Germinal center (tissue), 1 donor: ENCODE measurements at regions not wholly inside any gene's neighbourhood (a gene's known extent, or its start where the extent isn't known, plus 50 kb on each side); places are given as distances from the start of the nearest gene placed in this dataset.

ENCODE experiments used
- DNase-seq: peaks from one replicate; pipeline ENCODE4 v3.0.0; 2012; ENCODE audit warnings: mixed read lengths, low spot score

DNA sequence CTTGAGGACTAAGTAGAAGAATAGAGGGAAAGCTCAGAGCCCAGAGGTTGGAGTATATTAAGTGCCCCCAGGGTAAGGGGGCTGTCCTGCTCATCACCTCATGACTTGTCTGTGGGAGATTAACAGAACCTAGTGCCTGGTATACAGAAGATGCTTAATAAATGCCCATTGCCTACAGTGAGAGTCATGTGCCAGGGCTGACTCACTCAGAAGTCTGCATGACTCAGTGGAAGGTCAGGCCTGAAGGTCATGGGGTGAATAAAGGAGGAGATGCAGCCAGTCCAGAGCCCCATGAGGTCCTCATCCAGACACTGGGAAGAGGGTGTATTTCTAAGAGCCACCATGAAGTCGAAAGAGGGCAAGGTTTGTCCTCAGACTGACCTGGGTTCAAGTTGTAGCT, 62.5 kb upstream of the TLE3 start:
- DNase-seq = no peak

DNA sequence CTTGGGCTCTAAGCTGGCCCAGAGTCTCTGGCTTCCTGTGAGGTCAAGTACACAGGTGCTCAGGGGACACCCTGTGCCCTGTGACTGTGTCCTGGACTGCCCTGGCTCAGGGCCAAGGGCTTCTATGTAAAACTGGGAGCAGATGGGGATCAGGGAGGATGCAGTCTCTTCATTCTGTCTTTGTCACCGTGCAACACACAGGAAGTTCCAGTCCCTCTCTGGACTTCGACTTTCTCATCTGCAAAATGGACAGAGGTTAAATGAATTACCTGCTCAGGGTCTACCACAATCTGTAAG, 61.9 kb upstream of the TLE3 start:
- no peak for DNase-seq

DNA sequence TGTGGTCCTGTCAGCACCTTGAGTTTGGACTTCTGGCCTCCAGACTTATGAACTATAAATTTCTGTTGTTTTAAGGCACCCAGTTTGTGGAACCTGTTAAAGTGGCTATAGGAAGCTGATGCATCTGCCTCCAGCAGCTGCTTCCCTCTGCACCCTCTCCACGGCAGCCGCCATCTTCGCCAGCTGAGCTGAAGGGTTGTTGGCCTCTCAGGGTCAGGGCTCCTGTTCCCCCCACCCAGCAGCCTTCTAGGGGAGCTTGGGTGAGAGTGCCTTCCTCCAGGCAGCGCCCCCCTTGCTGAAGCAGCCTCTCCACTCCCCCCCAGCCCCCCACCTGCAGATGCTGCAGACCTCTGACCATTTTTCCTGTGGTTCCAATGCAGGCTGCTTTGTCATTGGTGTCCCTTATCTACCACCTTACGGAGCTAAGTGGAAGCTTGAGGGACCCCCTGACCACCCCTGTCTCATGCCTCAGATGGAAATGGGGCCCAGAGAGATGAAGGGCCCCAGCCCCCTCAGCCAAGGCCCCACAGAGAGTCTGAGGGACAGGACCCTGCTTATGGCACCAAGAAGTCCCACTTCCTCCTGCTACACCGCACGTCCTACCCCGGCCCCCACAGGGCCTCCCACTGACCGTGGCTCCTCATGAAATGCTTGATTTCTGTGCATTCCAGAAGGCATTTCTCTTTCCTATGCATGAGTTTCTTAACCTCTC, 61.4 kb upstream of the TLE3 start:
- DNase-seq = no peak

DNA sequence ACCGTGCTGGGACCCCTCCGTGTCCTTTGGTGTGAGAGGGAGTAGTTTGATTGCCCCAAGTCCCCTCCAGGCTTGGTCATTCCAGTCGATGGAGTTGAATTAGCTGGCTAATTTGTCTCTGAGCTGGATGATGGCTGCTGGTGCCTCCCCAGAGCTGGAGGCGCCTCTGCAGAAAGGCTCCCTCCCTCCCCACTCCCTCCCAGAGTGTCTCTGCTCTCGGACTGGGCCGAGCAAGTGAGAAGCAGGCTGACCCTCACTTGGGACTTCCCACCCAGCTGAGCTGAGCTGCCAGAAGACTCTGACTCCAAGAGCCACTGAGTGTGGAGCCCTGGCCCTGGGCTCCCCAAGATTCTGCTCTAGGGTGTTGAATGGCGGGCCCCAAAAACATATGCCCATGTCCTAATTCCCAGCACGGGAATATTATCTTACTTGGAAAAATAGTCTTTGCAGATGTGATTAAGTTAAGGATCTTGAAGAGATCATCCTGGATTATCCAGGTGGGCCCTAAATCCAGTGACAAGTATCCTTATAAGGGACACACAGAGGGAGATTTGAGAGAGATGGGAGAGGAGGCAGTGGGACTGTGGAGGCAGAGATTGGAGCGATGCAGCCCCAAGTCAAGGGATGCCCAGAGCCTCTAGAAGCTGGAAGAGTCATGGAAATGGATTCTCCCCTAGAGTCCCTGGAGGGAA, 60.7 kb upstream of the TLE3 start:
- no peak for DNase-seq

DNA sequence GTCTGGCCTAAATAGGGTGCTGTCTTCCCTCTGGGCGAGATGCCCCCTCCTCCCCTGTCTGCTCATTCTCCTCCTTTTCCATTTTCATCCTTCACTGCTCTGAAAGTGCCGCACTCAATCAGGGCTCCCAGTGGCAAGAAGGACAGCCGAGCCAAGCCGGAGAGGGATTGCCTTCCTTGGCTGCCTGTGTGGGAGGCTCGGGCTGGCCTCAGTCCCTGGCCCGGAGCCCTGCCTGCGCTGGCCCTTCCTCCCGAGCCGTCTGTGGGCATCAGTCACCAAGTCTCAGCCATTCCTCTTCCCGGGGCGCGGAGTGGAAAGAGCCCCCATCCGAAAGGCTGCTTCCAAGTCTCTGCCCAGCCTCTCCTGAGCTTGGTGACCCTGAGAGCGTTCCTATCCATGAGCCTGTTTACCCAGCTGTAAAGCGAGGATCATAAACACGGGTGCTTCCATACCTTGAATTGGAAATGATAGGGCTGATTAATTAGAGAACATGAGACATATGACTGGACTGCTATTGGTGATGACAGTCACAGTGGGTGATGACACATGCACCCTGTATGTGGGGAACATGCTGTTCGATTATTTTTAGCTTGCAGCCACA, 59.1 kb upstream of the TLE3 start:
- DNase-seq = no peak

DNA sequence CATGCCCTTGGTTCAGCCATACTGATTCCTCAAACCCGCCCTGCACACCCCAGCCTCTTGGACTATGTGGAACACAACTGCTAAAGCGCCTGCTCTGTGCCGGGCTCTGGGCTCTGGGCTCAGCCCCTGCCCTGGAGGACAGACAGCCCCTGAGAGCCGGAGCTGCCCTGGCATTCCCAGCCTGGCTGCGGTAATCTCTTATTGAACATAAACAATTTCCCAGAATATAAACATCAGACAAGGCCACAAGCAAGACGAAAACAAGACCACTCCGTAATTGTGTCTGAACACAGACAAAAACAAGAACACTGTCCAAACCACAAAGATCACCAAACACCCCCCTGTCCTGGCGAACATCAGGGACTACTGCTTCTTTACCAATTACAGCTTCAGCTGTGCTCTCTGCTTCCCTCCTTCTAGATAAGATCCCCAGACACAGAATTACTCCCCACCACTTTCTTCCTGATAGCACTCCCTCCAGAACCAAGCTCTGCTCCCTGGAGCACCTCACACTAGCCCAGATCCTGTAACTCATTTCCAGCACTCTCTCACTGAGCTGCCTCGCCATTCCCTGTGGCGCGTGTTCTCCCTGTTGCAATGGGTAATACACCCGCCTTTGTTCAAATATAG, 57.1 kb upstream of the TLE3 start:
- no peak for DNase-seq

DNA sequence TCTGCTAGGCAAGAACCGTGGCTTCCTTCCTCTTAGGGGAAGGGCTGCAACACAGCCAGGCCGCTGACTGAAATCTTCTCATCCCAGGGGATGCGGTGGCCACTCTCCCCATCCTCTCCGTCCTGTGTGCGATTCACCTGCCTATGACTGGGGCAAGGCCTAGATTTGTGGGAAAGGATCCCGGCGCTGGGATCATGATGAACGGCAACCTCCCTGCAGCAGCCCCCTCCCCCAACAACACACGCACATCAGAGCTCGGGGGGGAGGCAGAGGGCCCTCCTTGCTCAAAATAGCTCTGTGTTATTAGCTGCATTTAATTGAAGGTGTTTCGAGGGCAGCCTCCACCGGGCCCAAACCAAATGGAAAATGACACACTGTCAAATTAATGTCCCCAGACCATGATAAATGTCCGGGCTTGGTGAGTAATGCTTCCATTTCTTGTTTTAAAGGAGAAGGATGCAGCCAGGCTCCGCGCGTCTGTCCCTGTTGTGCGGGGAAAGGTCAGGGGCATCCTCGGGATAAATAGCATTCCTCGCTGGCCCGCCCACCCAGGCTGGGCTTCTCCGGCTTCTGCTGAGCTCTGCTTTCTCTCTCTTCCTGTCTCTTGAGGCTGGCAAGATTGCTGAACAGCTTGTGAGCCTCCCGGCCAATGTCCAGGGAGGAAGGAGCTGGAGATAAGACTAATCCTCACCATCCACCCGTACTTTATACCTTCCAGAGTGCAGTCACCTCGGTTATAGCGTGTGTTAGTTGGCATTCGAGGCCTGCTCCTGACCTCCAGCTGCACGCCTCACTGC, 56.4 kb upstream of the TLE3 start:
- no peak for DNase-seq

DNA sequence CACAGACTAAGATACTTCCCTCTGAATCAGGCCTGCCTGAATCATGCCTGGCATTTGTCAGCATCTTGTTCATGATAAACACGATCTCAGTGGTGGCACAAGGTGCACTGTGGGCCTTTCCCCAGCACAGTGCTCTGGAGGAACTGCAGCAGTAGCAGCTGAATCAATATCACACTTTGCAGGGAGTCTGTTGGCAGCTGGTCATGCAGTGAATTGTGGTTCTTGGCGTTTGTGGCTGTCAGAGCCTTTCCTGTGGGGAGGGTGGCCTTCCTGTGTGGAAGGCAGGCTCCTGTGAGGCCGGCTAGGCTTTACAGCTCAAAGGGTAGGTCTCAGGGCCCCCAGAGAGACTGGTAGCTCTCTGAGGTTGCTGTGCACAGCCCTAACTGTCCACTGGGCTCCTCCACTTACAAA, 54.4 kb upstream of the TLE3 start:
- DNase-seq = no peak

DNA sequence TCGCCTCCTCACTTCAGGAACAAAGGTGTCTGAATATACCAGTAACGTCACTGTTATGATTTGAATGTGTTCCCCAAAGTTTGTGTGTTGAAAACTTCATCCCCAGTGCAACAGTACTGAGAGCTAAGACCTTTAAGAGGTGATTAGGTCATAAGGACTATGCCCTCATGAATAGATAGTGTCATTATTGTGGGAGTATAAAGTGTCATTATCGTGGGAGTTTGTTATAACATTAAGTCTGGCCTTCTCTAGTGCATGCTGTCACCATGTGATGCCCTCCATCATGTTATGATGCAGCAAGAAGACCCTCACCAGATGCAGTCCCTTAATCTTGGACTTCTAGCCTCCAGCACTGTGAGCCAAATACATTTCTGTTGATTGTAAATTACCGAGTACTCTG, 53.7 kb upstream of the TLE3 start:
- no peak for DNase-seq

DNA sequence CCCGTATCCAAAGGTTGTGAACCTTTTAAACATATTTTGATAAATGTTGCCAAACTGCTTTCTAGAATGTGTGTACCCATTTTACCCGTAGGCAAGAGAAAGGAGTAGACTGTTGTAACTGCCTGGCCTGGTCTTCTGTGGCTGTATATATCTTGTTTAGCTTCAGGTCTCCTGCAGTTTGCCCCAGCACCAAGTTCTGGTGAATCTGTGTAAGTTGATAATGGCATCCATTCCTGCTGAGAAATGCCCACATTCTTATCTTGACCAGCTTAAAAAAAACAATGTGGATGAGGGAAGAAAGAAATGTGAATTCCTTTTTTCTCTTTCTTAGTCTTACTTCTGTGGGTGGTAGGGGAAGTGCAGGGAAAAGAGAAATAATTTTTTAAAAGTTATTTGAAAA, 53.3 kb upstream of the TLE3 start:
- no peak for DNase-seq

DNA sequence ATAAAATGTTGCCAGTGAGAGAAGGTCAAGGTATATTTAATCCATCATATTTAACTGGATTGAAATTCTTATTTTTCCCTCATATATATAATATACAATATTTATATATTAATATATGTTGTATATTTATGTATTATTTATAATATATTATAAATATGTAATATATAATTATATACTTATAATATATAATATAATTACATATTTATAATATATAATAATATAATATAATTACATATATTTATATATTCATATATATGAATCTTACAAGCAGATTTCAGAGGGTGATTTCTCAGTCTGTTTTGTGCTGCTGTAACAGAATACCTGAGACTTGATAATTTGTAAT, 52.7 kb upstream of the TLE3 start:
- DNase-seq = no peak

DNA sequence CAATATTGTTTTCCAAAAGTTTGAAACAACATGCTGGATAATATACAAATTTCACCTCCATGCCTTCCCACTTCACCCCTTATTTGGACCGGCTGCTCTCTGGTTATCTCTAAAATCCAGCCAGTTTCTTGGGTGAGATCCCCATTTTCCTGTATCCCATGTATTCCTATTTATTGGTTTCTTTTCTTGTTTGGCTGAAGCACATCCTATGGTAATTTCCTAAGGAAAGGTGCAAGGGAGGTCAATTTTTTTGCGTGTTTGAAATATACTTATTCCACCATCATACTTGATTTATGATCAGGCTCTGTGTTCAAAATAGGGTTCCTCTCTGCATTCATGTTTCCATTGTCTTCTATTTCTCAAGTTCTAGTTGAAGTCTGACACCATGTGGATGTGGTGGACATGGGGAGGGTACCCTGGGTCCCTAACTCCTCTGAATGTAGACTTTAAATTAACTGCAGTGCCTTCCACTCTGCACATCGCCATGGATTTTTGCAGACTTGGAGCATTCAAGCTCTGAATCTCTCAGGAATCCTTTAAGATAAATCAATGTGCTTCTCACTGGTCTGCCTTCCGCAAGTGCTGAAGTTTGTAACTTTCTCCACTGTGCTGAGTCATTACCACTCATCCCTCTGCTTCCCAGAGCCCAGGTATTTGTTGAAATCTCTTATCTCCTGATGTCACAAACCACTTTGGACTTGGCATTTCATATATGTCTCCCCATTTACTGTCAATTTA, 52.1 kb upstream of the TLE3 start:
- DNase-seq = no peak

DNA sequence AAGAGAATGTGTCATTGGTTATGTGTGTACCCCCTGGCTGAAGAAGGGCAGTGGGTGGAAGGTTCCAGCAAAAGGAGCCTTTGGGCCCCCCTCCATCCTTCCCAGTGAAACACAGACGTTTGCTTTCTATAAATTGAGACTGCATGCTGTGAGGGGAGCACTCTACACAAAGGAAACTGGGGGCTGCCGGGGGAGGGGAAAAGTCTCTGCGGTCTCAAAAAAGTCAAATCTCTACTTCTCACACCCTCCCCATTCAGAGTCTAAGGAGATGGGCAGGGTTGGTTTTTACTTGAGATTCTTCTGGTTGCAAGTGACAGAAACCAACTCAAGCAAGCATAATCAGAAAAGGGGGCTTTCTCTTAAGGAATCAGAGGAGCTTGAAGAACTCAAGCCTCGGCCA, 50.1 kb upstream of the TLE3 start:
- DNase-seq = no peak
